WTC11 (cell line): ENCODE measurements at regions not wholly inside any gene's neighbourhood (a gene's known extent, or its start where the extent isn't known, plus 50 kb on each side); places are given as distances from the start of the nearest gene placed in this dataset.

ENCODE experiments used
- ATAC-seq: fragments of 200-7000 bp; cut with Tn5 transposase; 2 replicates; pipeline ENCODE4 v1.10.0; 2021; ENCODE audit warnings: mild to moderate bottlenecking, moderate library complexity
- CTCF ChIA-PET: fragments of 300-600 bp; sonication (Branson Sonifier 250); formaldehyde crosslinking; loops from one replicate; lab custom pipeline; 2021; ENCODE audit warnings: antibody characterized with exemption; lab: Charles Lee
- POLR2A ChIA-PET: fragments of 350-600 bp; sonication (Branson Sonifier 250); formaldehyde crosslinking; loops from one replicate; lab custom pipeline; 2021; ENCODE audit warnings: antibody characterized with exemption; lab: Charles Lee
- DNase-seq: peaks from one replicate; pipeline ENCODE4 v3.0.0; 2021; ENCODE audit warnings: low spot score
- H3K27ac Mint-ChIP-seq: 2 replicates; pipeline ENCODE4 v1.8.0; 2021; ENCODE audit warnings: mixed read lengths
- H3K27me3 Mint-ChIP-seq: 2 replicates; pipeline ENCODE4 v1.8.0; 2021; ENCODE audit warnings: low read depth, mild to moderate bottlenecking, moderate library complexity, mixed read lengths
- H3K36me3 Mint-ChIP-seq: 2 replicates; pipeline ENCODE4 v1.8.0; 2021; ENCODE audit warnings: mixed read lengths
- H3K4me1 Mint-ChIP-seq: 2 replicates; pipeline ENCODE4 v1.8.0; 2022; ENCODE audit warnings: mixed read lengths
- H3K4me3 Mint-ChIP-seq: 2 replicates; pipeline ENCODE4 v1.8.0; 2021; ENCODE audit warnings: mild to moderate bottlenecking, moderate library complexity, mixed read lengths
- H3K9me3 Mint-ChIP-seq: 2 replicates; pipeline ENCODE4 v1.8.0; 2021; ENCODE audit warnings: mixed read lengths
- ATF1 ChIP-seq: sonication (generic); formaldehyde crosslinking; IDR thresholded peaks from 2 replicates; pipeline ENCODE4 v1.8.1; 2023; ENCODE audit warnings: mild to moderate bottlenecking, moderate library complexity, missing genetic modification reagents
- EMX1 ChIP-seq: fragments of 250-450 bp; sonication (Bioruptor Pico); IDR thresholded peaks from 2 replicates; pipeline ENCODE4 v1.8.0; 2021; ENCODE audit warnings: mild to moderate bottlenecking
- ESRRA ChIP-seq: sonication (generic); formaldehyde crosslinking; IDR thresholded peaks from 2 replicates; pipeline ENCODE4 v1.8.1; 2022; ENCODE audit warnings: mild to moderate bottlenecking, missing genetic modification reagents, borderline replicate concordance
- ETV6 ChIP-seq: sonication (generic); formaldehyde crosslinking; IDR thresholded peaks from 2 replicates; pipeline ENCODE4 v1.8.1; 2022; ENCODE audit warnings: mild to moderate bottlenecking, missing genetic modification reagents
- GABPB1 ChIP-seq: sonication (generic); formaldehyde crosslinking; IDR thresholded peaks from 2 replicates; pipeline ENCODE4 v1.8.1; 2023; ENCODE audit warnings: mild to moderate bottlenecking, missing genetic modification reagents
- GRHL2 ChIP-seq: fragments of 250-450 bp; sonication (Bioruptor Pico); IDR thresholded peaks from 2 replicates; pipeline ENCODE4 v1.8.0; 2022; ENCODE audit warnings: mild to moderate bottlenecking, moderate library complexity; ENCODE audit not compliant: insufficient replicate concordance, severe bottlenecking
- GTF2I ChIP-seq: fragments of 250-450 bp; sonication (Bioruptor Pico); conservative IDR thresholded peaks from 2 replicates; pipeline ENCODE4 v1.4.0; 2021; ENCODE audit warnings: mild to moderate bottlenecking
- MYBL2 ChIP-seq: sonication (generic); formaldehyde crosslinking; IDR thresholded peaks from 2 replicates; pipeline ENCODE4 v1.8.1; 2023; ENCODE audit warnings: mild to moderate bottlenecking, moderate library complexity, missing genetic modification reagents
- NFYB ChIP-seq: sonication (generic); formaldehyde crosslinking; conservative IDR thresholded peaks from 2 replicates; pipeline ENCODE4 v1.8.0; 2022; ENCODE audit warnings: low read depth, missing genetic modification reagents
- NR3C1 ChIP-seq: sonication (generic); formaldehyde crosslinking; conservative IDR thresholded peaks from 2 replicates; pipeline ENCODE4 v1.8.1; 2023; ENCODE audit warnings: low read depth, mild to moderate bottlenecking, missing genetic modification reagents
- PRRX2 ChIP-seq: fragments of 250-450 bp; sonication (Bioruptor Pico); IDR thresholded peaks from 2 replicates; pipeline ENCODE4 v1.8.0; 2021; ENCODE audit warnings: mild to moderate bottlenecking
- RELA ChIP-seq: sonication (generic); formaldehyde crosslinking; IDR thresholded peaks from 2 replicates; pipeline ENCODE4 v1.8.1; 2022; ENCODE audit warnings: missing genetic modification reagents, mild to moderate bottlenecking, borderline replicate concordance
- SMAD3 ChIP-seq: sonication (generic); formaldehyde crosslinking; IDR thresholded peaks from 2 replicates; pipeline ENCODE4 v1.8.0; 2022; ENCODE audit warnings: missing genetic modification reagents, mild to moderate bottlenecking, borderline replicate concordance
- TEAD1 ChIP-seq: sonication (generic); formaldehyde crosslinking; IDR thresholded peaks from 2 replicates; pipeline ENCODE4 v1.8.0; 2022; ENCODE audit warnings: mild to moderate bottlenecking, missing genetic modification reagents
- USF2 ChIP-seq: sonication (generic); formaldehyde crosslinking; IDR thresholded peaks from 2 replicates; pipeline ENCODE4 v1.8.1; 2023; ENCODE audit warnings: mild to moderate bottlenecking, missing genetic modification reagents, moderate library complexity
- ZNF138 ChIP-seq: sonication (generic); formaldehyde crosslinking; conservative IDR thresholded peaks from 2 replicates; pipeline ENCODE4 v1.8.1; 2022; ENCODE audit warnings: mild to moderate bottlenecking, moderate library complexity, missing genetic modification reagents
- ZNF263 ChIP-seq: sonication (generic); formaldehyde crosslinking; IDR thresholded peaks from 2 replicates; pipeline ENCODE4 v1.8.1; 2022; ENCODE audit warnings: low read depth, mild to moderate bottlenecking, moderate library complexity, missing genetic modification reagents
- ZNF317 ChIP-seq: sonication (generic); formaldehyde crosslinking; IDR thresholded peaks from 2 replicates; pipeline ENCODE4 v1.8.1; 2023; ENCODE audit warnings: low read depth, mild to moderate bottlenecking, moderate library complexity, missing genetic modification reagents, borderline replicate concordance
- ZNF423 ChIP-seq: fragments of 250-450 bp; sonication (Bioruptor Pico); IDR thresholded peaks from 2 replicates; pipeline ENCODE4 v2.1.2; 2022; ENCODE audit warnings: mild to moderate bottlenecking, moderate library complexity
- TF ChIP-seq, protein P1 (sequence below): sonication (generic); formaldehyde crosslinking; IDR thresholded peaks from 2 replicates; pipeline ENCODE4 v1.8.0; 2022; ENCODE audit warnings: mild to moderate bottlenecking, missing genetic modification reagents
- TF ChIP-seq, protein P2 (sequence below): fragments of 250-450 bp; sonication (Bioruptor Pico); IDR thresholded peaks from 2 replicates; pipeline ENCODE4 v1.9.0; 2021; ENCODE audit warnings: mild to moderate bottlenecking, borderline replicate concordance
- TF ChIP-seq, protein P3 (sequence below): sonication (generic); formaldehyde crosslinking; IDR thresholded peaks from 2 replicates; pipeline ENCODE4 v1.8.1; 2022; ENCODE audit warnings: missing genetic modification reagents, borderline replicate concordance

DNA sequence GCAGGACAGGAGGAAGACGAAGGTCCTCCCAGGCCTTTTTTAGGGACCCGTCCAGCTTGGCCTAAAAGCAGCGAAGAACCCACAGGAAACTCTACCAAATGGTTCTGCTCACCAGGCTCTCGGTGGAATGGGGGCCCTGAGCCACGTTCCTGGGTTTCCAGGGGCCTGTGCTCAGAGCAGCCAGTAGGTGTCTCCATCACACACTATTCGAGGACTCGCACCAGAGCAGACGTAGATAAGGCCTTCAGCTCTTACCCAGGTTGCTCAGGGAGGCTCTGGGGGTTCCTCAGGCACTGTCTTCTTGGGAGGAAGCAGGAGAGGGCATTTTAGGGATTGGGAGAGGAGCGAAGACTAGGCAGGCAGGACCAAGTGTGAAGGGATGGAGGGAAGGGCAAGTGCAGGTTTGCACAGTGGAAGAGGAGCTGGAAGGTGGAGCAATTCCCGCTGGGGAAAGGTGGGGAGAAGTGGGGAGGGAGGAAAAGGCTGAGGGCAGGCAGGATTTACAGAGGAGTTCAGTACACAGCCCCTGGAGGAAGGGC lies 157.1 kb downstream of the RGS9 start:
- Mint-ChIP-seq H3K36me3 (no peaks in the 10 kb centered on the region), H3K27ac (no peak overlapping the region), H3K9me3 (peaks cover 7% of the 10 kb centered on the region), H3K27me3 (peaks cover 8% of the 10 kb centered on the region), H3K4me3 (no peak overlapping the region), H3K4me1 (peaks cover 30% of the 10 kb centered on the region)
- ATAC-seq (peak; percentile 98), DNase-seq (peak; percentile 78)
- CTCF ChIA-PET, result interaction anchor here (0.5 to 2.6 kb wide), 38 partner anchors 9 to 871 kb away, joined by 3 to 27 read pairs (median 4); no protein-coding TSS in a partner anchor
- POLR2A ChIA-PET, result interaction anchor here (0.5 to 1.0 kb wide), 2 partner anchors 159 to 280 kb away, joined by 3 to 4 read pairs; no protein-coding TSS in a partner anchor
- TF ChIP-seq USF2, result no peak
- TF ChIP-seq ZNF138, result 0 out of 2 replicates have a peak, but pooled peaks have one; percentile 32
- TF ChIP-seq NFYB (CRISPR knock-in tag), result no peak
- TF ChIP-seq MYBL2 (CRISPR knock-in tag), result no peak
- no peak for TF ChIP-seq TEAD1 (CRISPR knock-in tag)
- TF ChIP-seq ZNF263 (CRISPR knock-in tag), result no peak
- TF ChIP-seq EMX1 (CRISPR knock-in tag), result no peak
- no peak for TF ChIP-seq GTF2I (CRISPR knock-in tag)
- TF ChIP-seq, protein P1, sequence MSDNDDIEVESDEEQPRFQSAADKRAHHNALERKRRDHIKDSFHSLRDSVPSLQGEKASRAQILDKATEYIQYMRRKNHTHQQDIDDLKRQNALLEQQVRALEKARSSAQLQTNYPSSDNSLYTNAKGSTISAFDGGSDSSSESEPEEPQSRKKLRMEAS (CRISPR knock-in tag), result peak; percentile 49; the same call in 1 of the 2 replicates
- no peak for TF ChIP-seq RELA (CRISPR knock-in tag)
- TF ChIP-seq NR3C1 (CRISPR knock-in tag), result no peak
- TF ChIP-seq GRHL2 (CRISPR knock-in tag), result no peak
- TF ChIP-seq, protein P2, sequence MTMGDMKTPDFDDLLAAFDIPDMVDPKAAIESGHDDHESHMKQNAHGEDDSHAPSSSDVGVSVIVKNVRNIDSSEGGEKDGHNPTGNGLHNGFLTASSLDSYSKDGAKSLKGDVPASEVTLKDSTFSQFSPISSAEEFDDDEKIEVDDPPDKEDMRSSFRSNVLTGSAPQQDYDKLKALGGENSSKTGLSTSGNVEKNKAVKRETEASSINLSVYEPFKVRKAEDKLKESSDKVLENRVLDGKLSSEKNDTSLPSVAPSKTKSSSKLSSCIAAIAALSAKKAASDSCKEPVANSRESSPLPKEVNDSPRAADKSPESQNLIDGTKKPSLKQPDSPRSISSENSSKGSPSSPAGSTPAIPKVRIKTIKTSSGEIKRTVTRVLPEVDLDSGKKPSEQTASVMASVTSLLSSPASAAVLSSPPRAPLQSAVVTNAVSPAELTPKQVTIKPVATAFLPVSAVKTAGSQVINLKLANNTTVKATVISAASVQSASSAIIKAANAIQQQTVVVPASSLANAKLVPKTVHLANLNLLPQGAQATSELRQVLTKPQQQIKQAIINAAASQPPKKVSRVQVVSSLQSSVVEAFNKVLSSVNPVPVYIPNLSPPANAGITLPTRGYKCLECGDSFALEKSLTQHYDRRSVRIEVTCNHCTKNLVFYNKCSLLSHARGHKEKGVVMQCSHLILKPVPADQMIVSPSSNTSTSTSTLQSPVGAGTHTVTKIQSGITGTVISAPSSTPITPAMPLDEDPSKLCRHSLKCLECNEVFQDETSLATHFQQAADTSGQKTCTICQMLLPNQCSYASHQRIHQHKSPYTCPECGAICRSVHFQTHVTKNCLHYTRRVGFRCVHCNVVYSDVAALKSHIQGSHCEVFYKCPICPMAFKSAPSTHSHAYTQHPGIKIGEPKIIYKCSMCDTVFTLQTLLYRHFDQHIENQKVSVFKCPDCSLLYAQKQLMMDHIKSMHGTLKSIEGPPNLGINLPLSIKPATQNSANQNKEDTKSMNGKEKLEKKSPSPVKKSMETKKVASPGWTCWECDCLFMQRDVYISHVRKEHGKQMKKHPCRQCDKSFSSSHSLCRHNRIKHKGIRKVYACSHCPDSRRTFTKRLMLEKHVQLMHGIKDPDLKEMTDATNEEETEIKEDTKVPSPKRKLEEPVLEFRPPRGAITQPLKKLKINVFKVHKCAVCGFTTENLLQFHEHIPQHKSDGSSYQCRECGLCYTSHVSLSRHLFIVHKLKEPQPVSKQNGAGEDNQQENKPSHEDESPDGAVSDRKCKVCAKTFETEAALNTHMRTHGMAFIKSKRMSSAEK (CRISPR knock-in tag), result no peak
- no peak for TF ChIP-seq PRRX2 (CRISPR knock-in tag)
- TF ChIP-seq ATF1 (CRISPR knock-in tag), result no peak
- TF ChIP-seq ZNF317 (CRISPR knock-in tag), result no peak

DNA sequence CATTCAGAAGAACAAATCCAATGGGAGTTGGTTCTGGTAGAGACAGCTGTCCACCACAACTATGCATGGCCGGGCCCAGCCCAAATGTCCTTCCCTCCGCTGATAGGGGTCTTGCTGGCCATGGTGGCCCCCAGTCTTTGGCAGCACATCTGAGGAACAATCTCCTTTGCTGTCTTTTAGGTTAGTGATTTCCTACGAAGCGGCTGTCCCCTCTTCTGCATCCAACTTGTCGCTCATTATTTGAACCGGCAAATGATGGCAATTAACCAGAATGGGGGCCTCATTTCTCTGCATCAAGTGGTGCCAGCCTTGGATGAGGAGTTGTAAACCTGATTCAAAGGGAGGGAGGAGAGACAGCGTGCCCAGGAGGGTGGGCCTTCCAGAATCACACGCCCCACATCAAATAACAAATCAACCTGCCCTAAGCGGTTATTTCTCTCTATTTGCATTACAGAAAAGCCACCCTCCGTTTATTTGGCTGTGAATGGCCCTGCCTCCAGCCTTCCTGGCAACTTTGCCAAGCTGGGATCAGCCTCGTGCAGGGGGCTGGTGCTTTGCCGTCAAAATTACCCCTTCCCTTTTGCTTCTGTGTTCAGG lies 156.5 kb downstream of the RGS9 start:
- DNase-seq (no peak), ATAC-seq (peak; percentile 56)
- Mint-ChIP-seq H3K36me3 (no peaks in the 10 kb centered on the region), H3K4me1 (peaks cover 34% of the 10 kb centered on the region), H3K27ac (no peak overlapping the region), H3K4me3 (no peak overlapping the region), H3K9me3 (peaks cover 8% of the 10 kb centered on the region), H3K27me3 (peaks cover 8% of the 10 kb centered on the region)
- ChIA-PET CTCF (interaction anchor here (0.9 to 2.6 kb wide), 25 partner anchors 10 to 871 kb away, joined by 3 to 27 read pairs (median 5); no protein-coding TSS in a partner anchor), POLR2A (interaction anchor here (0.5 to 1.0 kb wide), 2 partner anchors 159 to 280 kb away, joined by 3 to 4 read pairs; no protein-coding TSS in a partner anchor)
- TF ChIP-seq, protein P2 (CRISPR knock-in tag), result no peak
- TF ChIP-seq ESRRA (CRISPR knock-in tag) (no peak), GABPB1 (CRISPR knock-in tag) (no peak), ETV6 (CRISPR knock-in tag) (no peak), GRHL2 (CRISPR knock-in tag) (no peak), ZNF423 (CRISPR knock-in tag) (no peak), ZNF263 (CRISPR knock-in tag) (no peak), EMX1 (CRISPR knock-in tag) (no peak), SMAD3 (CRISPR knock-in tag) (no peak)
- TF ChIP-seq, protein P3, sequence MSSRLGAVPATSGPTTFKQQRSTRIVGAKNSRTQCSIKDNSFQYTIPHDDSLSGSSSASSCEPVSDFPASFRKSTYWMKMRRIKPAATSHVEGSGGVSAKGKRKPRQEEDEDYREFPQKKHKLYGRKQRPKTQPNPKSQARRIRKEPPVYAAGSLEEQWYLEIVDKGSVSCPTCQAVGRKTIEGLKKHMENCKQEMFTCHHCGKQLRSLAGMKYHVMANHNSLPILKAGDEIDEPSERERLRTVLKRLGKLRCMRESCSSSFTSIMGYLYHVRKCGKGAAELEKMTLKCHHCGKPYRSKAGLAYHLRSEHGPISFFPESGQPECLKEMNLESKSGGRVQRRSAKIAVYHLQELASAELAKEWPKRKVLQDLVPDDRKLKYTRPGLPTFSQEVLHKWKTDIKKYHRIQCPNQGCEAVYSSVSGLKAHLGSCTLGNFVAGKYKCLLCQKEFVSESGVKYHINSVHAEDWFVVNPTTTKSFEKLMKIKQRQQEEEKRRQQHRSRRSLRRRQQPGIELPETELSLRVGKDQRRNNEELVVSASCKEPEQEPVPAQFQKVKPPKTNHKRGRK (CRISPR knock-in tag), result no peak
